ENCODE measurements at regions not wholly inside any gene's neighbourhood (a gene's known extent, or its start where the extent isn't known, plus 50 kb on each side); places are given as distances from the start of the nearest gene placed in this dataset.

DNA sequence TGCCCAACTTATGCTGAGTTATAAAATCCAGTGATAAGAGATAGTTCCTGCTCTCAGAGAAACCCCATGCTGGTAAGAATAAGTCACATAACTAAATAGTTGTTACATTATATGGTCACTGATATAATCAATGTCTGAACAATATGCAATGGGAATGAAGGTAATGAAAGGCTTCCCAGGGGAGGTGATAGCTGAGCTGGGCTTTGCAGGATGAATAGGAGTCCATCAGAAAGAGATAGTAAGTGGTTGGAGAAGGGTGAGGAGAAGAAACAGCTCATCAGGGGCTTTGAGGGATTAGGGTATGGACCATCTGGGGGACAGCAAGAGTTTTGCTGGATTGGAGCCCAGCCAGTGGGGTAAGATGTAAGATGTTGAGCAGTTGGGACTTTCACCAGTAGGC is 266.7 kb upstream of the CRY1 start:
- Histone ChIP-seq H2AFZ (ENCODE audit: low read length) (no peak overlapping the region), H3K9me2 (ENCODE audit: low read depth, low read length) (no peaks in the 10 kb centered on the region), H3K4me2 (ENCODE audit: low read length) (no peak overlapping the region), H3K27me3 (ENCODE audit: insufficient read depth, low read length) (no peaks in the 10 kb centered on the region), H3K27ac (ENCODE audit: low read depth, low read length, poor library complexity, severe bottlenecking) (no peak overlapping the region), H3K36me3 (ENCODE audit: insufficient read depth, low read length) (no peaks in the 10 kb centered on the region), H4K20me1 (ENCODE audit: insufficient read depth, low read length) (no peaks in the 10 kb centered on the region), H3K9ac (ENCODE audit: low read length) (no peak overlapping the region), H3F3A (ENCODE audit: insufficient read depth, low read length) (no peaks in the 10 kb centered on the region), H3K4me3 (ENCODE audit: low read depth, low read length, poor library complexity, severe bottlenecking) (no peak overlapping the region), H3K4me1 (ENCODE audit: insufficient read depth, low read length, severe bottlenecking) (no peaks in the 10 kb centered on the region), H3K9me3 (ENCODE audit: low read length) (no peaks in the 10 kb centered on the region), H3K79me2 (ENCODE audit: insufficient read depth, low read length) (no peaks in the 10 kb centered on the region)
- no peak for TF ChIP-seq EZH2 (IDR thresholded peaks at IDR 0.05; ENCODE audit: borderline replicate concordance, low read length)
- TF ChIP-seq, protein P1, sequence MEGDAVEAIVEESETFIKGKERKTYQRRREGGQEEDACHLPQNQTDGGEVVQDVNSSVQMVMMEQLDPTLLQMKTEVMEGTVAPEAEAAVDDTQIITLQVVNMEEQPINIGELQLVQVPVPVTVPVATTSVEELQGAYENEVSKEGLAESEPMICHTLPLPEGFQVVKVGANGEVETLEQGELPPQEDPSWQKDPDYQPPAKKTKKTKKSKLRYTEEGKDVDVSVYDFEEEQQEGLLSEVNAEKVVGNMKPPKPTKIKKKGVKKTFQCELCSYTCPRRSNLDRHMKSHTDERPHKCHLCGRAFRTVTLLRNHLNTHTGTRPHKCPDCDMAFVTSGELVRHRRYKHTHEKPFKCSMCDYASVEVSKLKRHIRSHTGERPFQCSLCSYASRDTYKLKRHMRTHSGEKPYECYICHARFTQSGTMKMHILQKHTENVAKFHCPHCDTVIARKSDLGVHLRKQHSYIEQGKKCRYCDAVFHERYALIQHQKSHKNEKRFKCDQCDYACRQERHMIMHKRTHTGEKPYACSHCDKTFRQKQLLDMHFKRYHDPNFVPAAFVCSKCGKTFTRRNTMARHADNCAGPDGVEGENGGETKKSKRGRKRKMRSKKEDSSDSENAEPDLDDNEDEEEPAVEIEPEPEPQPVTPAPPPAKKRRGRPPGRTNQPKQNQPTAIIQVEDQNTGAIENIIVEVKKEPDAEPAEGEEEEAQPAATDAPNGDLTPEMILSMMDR (IDR thresholded peaks at IDR 0.05; ENCODE audit: low read length) = no peak

DNA sequence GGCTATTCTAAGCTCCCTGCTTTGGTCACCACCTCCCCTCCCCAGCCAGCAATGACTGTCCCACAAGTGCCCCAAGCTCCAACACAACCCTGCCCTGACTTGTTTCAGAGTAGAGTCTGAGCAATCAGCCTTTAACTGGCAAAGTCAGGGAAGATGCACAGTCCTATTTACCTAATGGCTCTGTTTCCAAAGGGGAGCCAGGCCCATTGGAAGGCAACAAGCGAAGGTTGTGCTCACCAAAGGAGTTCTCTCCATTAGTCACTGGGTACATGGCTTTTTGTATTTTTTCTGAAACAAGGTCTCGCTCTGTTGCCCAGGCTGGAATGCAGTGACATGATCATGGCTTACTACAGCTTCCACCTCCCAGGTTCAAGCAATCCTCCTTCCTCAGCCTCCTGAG is 267.1 kb upstream of the CRY1 start:
- no peaks in the 10 kb centered on the region for H3K79me2 ChIP-seq (ENCODE audit: insufficient read depth, low read length)
- no peak overlapping the region for H2AFZ ChIP-seq (ENCODE audit: low read length)
- no peaks in the 10 kb centered on the region for H3K27me3 ChIP-seq (ENCODE audit: insufficient read depth, low read length)
- H3K36me3 ChIP-seq (ENCODE audit: insufficient read depth, low read length) = no peaks in the 10 kb centered on the region
- H3K4me1 ChIP-seq (ENCODE audit: insufficient read depth, low read length, severe bottlenecking) = no peaks in the 10 kb centered on the region
- no peak overlapping the region for H3K9ac ChIP-seq (ENCODE audit: low read length)
- no peak overlapping the region for H3K4me2 ChIP-seq (ENCODE audit: low read length)
- no peaks in the 10 kb centered on the region for H3F3A ChIP-seq (ENCODE audit: insufficient read depth, low read length)
- TF ChIP-seq, protein P1 (IDR thresholded peaks at IDR 0.05; ENCODE audit: low read length) = no peak
- no peak for TF ChIP-seq EZH2 (IDR thresholded peaks at IDR 0.05; ENCODE audit: borderline replicate concordance, low read length)
- no peaks in the 10 kb centered on the region for H3K9me3 ChIP-seq (ENCODE audit: low read length)
- no peaks in the 10 kb centered on the region for H4K20me1 ChIP-seq (ENCODE audit: insufficient read depth, low read length)
- no peak overlapping the region for H3K4me3 ChIP-seq (ENCODE audit: low read depth, low read length, poor library complexity, severe bottlenecking)
- H3K27ac ChIP-seq (ENCODE audit: low read depth, low read length, poor library complexity, severe bottlenecking) = no peak overlapping the region
- no peaks in the 10 kb centered on the region for H3K9me2 ChIP-seq (ENCODE audit: low read depth, low read length)

DNA sequence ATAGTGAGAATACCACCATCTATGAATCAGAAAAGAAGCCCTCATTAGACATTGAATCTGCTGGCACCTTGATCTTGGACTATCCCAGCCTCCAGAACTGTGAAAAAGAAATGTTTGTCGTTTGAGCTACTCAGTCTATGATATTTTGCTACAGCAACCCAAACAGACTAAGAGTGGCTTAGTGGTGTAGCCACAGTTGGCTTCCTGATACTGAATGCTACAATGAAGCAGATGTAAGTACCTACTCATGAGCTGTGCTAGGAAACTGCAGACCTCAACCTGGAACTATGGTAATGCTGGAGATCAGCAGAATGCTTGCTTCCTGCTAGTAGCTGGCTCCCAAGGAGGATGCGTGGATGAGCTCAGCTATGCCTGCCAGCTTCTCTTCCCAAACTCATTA is 268.6 kb upstream of the CRY1 start:
- H3K36me3 ChIP-seq (ENCODE audit: insufficient read depth, low read length) = no peaks in the 10 kb centered on the region
- H2AFZ ChIP-seq (ENCODE audit: low read length) = no peak overlapping the region
- TF ChIP-seq, protein P1 (IDR thresholded peaks at IDR 0.05; ENCODE audit: low read length) = no peak
- TF ChIP-seq EZH2 (IDR thresholded peaks at IDR 0.05; ENCODE audit: borderline replicate concordance, low read length) = no peak
- H3K4me3 ChIP-seq (ENCODE audit: low read depth, low read length, poor library complexity, severe bottlenecking) = no peak overlapping the region
- no peaks in the 10 kb centered on the region for H3K9me2 ChIP-seq (ENCODE audit: low read depth, low read length)
- no peaks in the 10 kb centered on the region for H3F3A ChIP-seq (ENCODE audit: insufficient read depth, low read length)
- H3K9me3 ChIP-seq (ENCODE audit: low read length) = no peaks in the 10 kb centered on the region
- no peak overlapping the region for H3K9ac ChIP-seq (ENCODE audit: low read length)
- H3K4me2 ChIP-seq (ENCODE audit: low read length) = no peak overlapping the region
- no peaks in the 10 kb centered on the region for H3K27me3 ChIP-seq (ENCODE audit: insufficient read depth, low read length)
- H3K4me1 ChIP-seq (ENCODE audit: insufficient read depth, low read length, severe bottlenecking) = no peaks in the 10 kb centered on the region
- no peak overlapping the region for H3K27ac ChIP-seq (ENCODE audit: low read depth, low read length, poor library complexity, severe bottlenecking)
- H3K79me2 ChIP-seq (ENCODE audit: insufficient read depth, low read length) = no peaks in the 10 kb centered on the region
- no peaks in the 10 kb centered on the region for H4K20me1 ChIP-seq (ENCODE audit: insufficient read depth, low read length)

Data from OCI-LY1 (cell line).